ENCODE measurements at regions not wholly inside any gene's neighbourhood (a gene's known extent, or its start where the extent isn't known, plus 50 kb on each side); places are given as distances from the start of the nearest gene placed in this dataset.
"Not testable (repeated sequence)": the region's sequence is repeated elsewhere in the genome, so short reads cannot be mapped to it uniquely, and the experiment has no call there.

GRCh38 chr5:174444479-174445188 lies 279.7 kb upstream of the MSX2 start:
- DNase-seq (ENCODE audit: low spot score), result no peak

- DNase-seq (ENCODE audit: low spot score), result no peak
Observed at GRCh38 chr5:174446446-174446845, 277.9 kb upstream of the MSX2 start.

- no peak for DNase-seq (ENCODE audit: low spot score)
Observed at GRCh38 chr5:174446988-174447387, 277.4 kb upstream of the MSX2 start.

- DNase-seq (ENCODE audit: low spot score), result no peak
Observed at GRCh38 chr5:174448041-174448440, 276.3 kb upstream of the MSX2 start.

- DNase-seq (ENCODE audit: low spot score), result no peak
Observed at GRCh38 chr5:174448662-174449061, 275.7 kb upstream of the MSX2 start.

- DNase-seq (ENCODE audit: low spot score), result no peak
Observed at GRCh38 chr5:174453690-174454089, 270.7 kb upstream of the MSX2 start.

- no peak for DNase-seq (ENCODE audit: low spot score)
Observed at GRCh38 chr5:174454464-174454863, 269.9 kb upstream of the MSX2 start.

GRCh38 chr5:174454890-174455289 lies 269.5 kb upstream of the MSX2 start:
- DNase-seq (ENCODE audit: low spot score), result no peak

- no peak for DNase-seq (ENCODE audit: low spot score)
Observed at GRCh38 chr5:174455301-174455700, 269.1 kb upstream of the MSX2 start.

GRCh38 chr5:174457141-174457678 lies 267.2 kb upstream of the MSX2 start:
- no peak for DNase-seq (ENCODE audit: low spot score)

GRCh38 chr5:174459071-174459702 lies 265.2 kb upstream of the MSX2 start:
- no peak for DNase-seq (ENCODE audit: low spot score)

GRCh38 chr5:174459832-174460448 lies 264.4 kb upstream of the MSX2 start:
- no peak for DNase-seq (ENCODE audit: low spot score)

GRCh38 chr5:174462129-174462528 lies 262.3 kb upstream of the MSX2 start:
- DNase-seq (ENCODE audit: low spot score), result no peak

- DNase-seq (ENCODE audit: low spot score), result no peak
Observed at GRCh38 chr5:174464504-174465165, 259.7 kb upstream of the MSX2 start.

GRCh38 chr5:174471528-174471927 lies 252.9 kb upstream of the MSX2 start:
- not testable (repeated sequence) for DNase-seq (ENCODE audit: low spot score)

- DNase-seq (ENCODE audit: low spot score), result no peak
Observed at GRCh38 chr5:174472956-174473355, 251.4 kb upstream of the MSX2 start.

GRCh38 chr5:174476001-174476400 lies 248.4 kb upstream of the MSX2 start:
- DNase-seq (ENCODE audit: low spot score), result not testable (repeated sequence)

GRCh38 chr5:174479325-174479724 lies 245.1 kb upstream of the MSX2 start:
- DNase-seq (ENCODE audit: low spot score), result no peak

GRCh38 chr5:174481737-174482136 lies 242.6 kb upstream of the MSX2 start:
- DNase-seq (ENCODE audit: low spot score), result no peak

GRCh38 chr5:174482607-174483024 lies 241.8 kb upstream of the MSX2 start:
- DNase-seq (ENCODE audit: low spot score), result no peak

GRCh38 chr5:174483411-174483810 lies 241.0 kb upstream of the MSX2 start:
- DNase-seq (ENCODE audit: low spot score), result no peak

- no peak for DNase-seq (ENCODE audit: low spot score)
Observed at GRCh38 chr5:174489215-174489614, 235.2 kb upstream of the MSX2 start.

Data from HuH-7.5 (cell line).